ENCODE measurements at regions not wholly inside any gene's neighbourhood (a gene's known extent, or its start where the extent isn't known, plus 50 kb on each side); places are given as distances from the start of the nearest gene placed in this dataset.

DNA sequence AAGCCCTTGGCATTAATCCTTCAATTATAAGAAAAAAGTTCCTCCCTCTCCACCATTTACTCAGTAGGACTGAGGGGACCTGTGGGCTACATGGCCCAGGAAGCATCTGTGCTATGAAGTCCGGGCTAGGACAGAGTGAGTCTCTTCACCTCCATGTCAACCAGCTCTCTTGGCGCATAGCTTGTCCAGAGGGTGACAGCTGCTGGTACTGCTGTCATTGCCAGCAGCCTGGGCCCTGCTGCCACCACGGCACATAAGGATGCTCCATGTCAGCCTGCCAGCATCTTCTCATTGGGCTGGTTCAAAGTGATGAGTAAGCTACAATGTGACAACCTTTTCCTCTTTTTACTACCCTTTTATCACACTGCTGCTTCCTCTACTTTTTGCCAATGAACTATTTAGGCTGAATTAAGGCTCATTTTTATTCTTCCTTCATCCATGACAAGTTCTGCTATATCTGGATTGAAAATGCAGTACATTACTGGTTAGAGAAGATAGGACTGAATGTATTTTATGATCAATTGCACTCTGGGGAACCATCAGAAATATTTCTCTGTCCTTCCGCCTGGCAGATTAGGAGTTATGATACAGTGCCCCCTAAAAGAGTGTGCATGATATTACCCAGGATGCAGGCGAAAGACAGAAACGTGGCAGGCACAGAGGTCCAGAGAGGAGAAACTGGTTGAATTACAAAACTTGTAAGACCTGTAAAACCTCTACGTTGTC, 258.9 kb upstream of the TNP1 start:
- Histone ChIP-seq H3K36me3 (ENCODE audit: control insufficient read depth, insufficient read depth, low read length) (no peaks in the 10 kb centered on the region), H3K27ac (ENCODE audit: low read length) (no peak overlapping the region), H3K27me3 (ENCODE audit: control insufficient read depth, insufficient read depth, low read length) (no peaks in the 10 kb centered on the region), H3K9me3 (ENCODE audit: control insufficient read depth, insufficient read depth, low read depth, low read length) (no peaks in the 10 kb centered on the region), H3K4me3 (ENCODE audit: low read depth in 2 of 2, low read length in 2 of 2) (no peak overlapping the region), H3K4me1 (ENCODE audit: control insufficient read depth, insufficient read depth, low read length) (no peaks in the 10 kb centered on the region)
- no TSS peak for BruUV-seq (replicated peaks)
- POLR2A ChIA-PET = no interaction called here
- no peak for DNase-seq (ENCODE audit: low read depth, low spot score)
- no peak for ATAC-seq
- CTCF ChIA-PET = no interaction called here
- in situ Hi-C loops (cut with HindIII; ENCODE audit: low pct_unique_long_range_greater_than_20kb, low sequenced_read_pairs) (no loop called here), intact Hi-C loops (cut with micrococcal nuclease; ENCODE audit: unreplicated experiment) (no loop called here)
- TF ChIP-seq TCF7L2 (IDR thresholded peaks at IDR 0.05; ENCODE audit: low read depth, low read length) = no peak
- no peak for TF ChIP-seq SIN3A (IDR thresholded peaks at IDR 0.05; ENCODE audit: borderline replicate concordance, insufficient read depth, low read depth, low read length)
- TF ChIP-seq, protein P1, sequence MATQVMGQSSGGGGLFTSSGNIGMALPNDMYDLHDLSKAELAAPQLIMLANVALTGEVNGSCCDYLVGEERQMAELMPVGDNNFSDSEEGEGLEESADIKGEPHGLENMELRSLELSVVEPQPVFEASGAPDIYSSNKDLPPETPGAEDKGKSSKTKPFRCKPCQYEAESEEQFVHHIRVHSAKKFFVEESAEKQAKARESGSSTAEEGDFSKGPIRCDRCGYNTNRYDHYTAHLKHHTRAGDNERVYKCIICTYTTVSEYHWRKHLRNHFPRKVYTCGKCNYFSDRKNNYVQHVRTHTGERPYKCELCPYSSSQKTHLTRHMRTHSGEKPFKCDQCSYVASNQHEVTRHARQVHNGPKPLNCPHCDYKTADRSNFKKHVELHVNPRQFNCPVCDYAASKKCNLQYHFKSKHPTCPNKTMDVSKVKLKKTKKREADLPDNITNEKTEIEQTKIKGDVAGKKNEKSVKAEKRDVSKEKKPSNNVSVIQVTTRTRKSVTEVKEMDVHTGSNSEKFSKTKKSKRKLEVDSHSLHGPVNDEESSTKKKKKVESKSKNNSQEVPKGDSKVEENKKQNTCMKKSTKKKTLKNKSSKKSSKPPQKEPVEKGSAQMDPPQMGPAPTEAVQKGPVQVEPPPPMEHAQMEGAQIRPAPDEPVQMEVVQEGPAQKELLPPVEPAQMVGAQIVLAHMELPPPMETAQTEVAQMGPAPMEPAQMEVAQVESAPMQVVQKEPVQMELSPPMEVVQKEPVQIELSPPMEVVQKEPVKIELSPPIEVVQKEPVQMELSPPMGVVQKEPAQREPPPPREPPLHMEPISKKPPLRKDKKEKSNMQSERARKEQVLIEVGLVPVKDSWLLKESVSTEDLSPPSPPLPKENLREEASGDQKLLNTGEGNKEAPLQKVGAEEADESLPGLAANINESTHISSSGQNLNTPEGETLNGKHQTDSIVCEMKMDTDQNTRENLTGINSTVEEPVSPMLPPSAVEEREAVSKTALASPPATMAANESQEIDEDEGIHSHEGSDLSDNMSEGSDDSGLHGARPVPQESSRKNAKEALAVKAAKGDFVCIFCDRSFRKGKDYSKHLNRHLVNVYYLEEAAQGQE (IDR thresholded peaks at IDR 0.05; ENCODE audit: insufficient read depth in 1 of 2, low read depth in 2 of 2, low read length in 1 of 2) = no peak
- TF ChIP-seq POLR2AphosphoS5 (IDR thresholded peaks at IDR 0.05; ENCODE audit: low read depth, low read length) = no peak
- TF ChIP-seq, protein P2, sequence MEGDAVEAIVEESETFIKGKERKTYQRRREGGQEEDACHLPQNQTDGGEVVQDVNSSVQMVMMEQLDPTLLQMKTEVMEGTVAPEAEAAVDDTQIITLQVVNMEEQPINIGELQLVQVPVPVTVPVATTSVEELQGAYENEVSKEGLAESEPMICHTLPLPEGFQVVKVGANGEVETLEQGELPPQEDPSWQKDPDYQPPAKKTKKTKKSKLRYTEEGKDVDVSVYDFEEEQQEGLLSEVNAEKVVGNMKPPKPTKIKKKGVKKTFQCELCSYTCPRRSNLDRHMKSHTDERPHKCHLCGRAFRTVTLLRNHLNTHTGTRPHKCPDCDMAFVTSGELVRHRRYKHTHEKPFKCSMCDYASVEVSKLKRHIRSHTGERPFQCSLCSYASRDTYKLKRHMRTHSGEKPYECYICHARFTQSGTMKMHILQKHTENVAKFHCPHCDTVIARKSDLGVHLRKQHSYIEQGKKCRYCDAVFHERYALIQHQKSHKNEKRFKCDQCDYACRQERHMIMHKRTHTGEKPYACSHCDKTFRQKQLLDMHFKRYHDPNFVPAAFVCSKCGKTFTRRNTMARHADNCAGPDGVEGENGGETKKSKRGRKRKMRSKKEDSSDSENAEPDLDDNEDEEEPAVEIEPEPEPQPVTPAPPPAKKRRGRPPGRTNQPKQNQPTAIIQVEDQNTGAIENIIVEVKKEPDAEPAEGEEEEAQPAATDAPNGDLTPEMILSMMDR (IDR thresholded peaks at IDR 0.05) = no peak

DNA sequence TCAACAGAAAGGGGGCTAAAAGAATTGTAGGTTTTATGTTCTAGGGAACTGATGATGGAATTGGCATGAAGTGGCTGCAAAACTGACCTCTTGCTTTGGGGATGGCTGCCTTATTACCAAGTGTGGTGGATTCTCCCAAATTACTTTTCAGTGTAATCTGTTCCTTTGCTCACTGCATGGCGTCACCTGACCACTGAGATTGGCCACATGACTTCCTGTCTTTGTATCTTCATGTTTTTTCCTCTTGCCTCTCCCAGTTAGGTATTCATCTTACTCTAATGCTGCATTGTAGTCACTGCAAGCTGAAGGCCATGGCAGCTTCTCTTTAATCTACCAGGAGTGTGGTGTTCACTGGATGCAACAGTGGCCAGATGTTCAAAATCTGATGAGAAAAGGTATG, 257.7 kb upstream of the TNP1 start:
- no peaks in the 10 kb centered on the region for H3K27me3 ChIP-seq (ENCODE audit: control insufficient read depth, insufficient read depth, low read length)
- no peaks in the 10 kb centered on the region for H3K9me3 ChIP-seq (ENCODE audit: control insufficient read depth, insufficient read depth, low read depth, low read length)
- in situ Hi-C loops (cut with HindIII; ENCODE audit: low pct_unique_long_range_greater_than_20kb, low sequenced_read_pairs) = no loop called here
- ATAC-seq (no peak), DNase-seq (ENCODE audit: low read depth, low spot score) (no peak)
- no peak overlapping the region for H3K27ac ChIP-seq (ENCODE audit: low read length)
- no TSS peak for BruUV-seq (replicated peaks)
- POLR2A ChIA-PET = no interaction called here
- TF ChIP-seq SIN3A (IDR thresholded peaks at IDR 0.05; ENCODE audit: borderline replicate concordance, insufficient read depth, low read depth, low read length) (no peak), TCF7L2 (IDR thresholded peaks at IDR 0.05; ENCODE audit: low read depth, low read length) (no peak), POLR2AphosphoS5 (IDR thresholded peaks at IDR 0.05; ENCODE audit: low read depth, low read length) (no peak)
- TF ChIP-seq, protein P2 (IDR thresholded peaks at IDR 0.05) = no peak
- TF ChIP-seq, protein P1 (IDR thresholded peaks at IDR 0.05; ENCODE audit: insufficient read depth in 1 of 2, low read depth in 2 of 2, low read length in 1 of 2) = no peak
- H3K4me1 ChIP-seq (ENCODE audit: control insufficient read depth, insufficient read depth, low read length) = no peaks in the 10 kb centered on the region
- no peak overlapping the region for H3K4me3 ChIP-seq (ENCODE audit: low read depth in 2 of 2, low read length in 2 of 2)
- CTCF ChIA-PET = no interaction called here
- H3K36me3 ChIP-seq (ENCODE audit: control insufficient read depth, insufficient read depth, low read length) = no peaks in the 10 kb centered on the region
- intact Hi-C loops (cut with micrococcal nuclease; ENCODE audit: unreplicated experiment) = no loop called here

All from Panc1 (cell line).